Skeletal muscle tissue (tissue), 3 donors: ENCODE measurements at regions not wholly inside any gene's neighbourhood (a gene's known extent, or its start where the extent isn't known, plus 50 kb on each side); places are given as distances from the start of the nearest gene placed in this dataset.

Experiments used
- H3K27ac ChIP-seq: one replicate; pipeline ENCODE4 v1.7.0; 2013; ENCODE audit warnings: mild to moderate bottlenecking, low read depth, low read length, inconsistent platforms
- H3K27me3 ChIP-seq, 3 donors: one replicate each; pipeline ENCODE4 v1.7.0; 2013; ENCODE audit warnings: low read length in 3 of 3; ENCODE audit not compliant: control insufficient read depth in 3 of 3, insufficient read depth in 3 of 3
- H3K36me3 ChIP-seq, 3 donors: one replicate each; pipeline ENCODE4 v1.7.0; 2013; ENCODE audit warnings: low read length in 3 of 3; ENCODE audit not compliant: control insufficient read depth in 3 of 3, insufficient read depth in 3 of 3
- H3K4me1 ChIP-seq, 3 donors: one replicate each; pipeline ENCODE4 v1.7.0; 2013; ENCODE audit warnings: low read length in 3 of 3, mild to moderate bottlenecking in 3 of 3; ENCODE audit not compliant: control insufficient read depth in 3 of 3, insufficient read depth in 3 of 3
- H3K4me3 ChIP-seq, 3 donors: one replicate each; pipeline ENCODE4 v1.7.0; 2013; ENCODE audit warnings: low read length in 3 of 3
- H3K9ac ChIP-seq, 3 donors: one replicate each; pipeline ENCODE4 v1.7.0; 2013; ENCODE audit warnings: low read length in 3 of 3, mild to moderate bottlenecking in 3 of 3, moderate library complexity in 2 of 3, low read depth in 1 of 3
- H3K9me3 ChIP-seq, 3 donors: one replicate each; pipeline ENCODE4 v1.7.0; 2013; ENCODE audit warnings: low read length in 3 of 3; ENCODE audit not compliant: control insufficient read depth in 3 of 3
- donor health status: Osteomylitis.

GRCh38 chr5:42908509-42909488 is 97.1 kb upstream of the SELENOP start:
- no peaks in the 10 kb centered on the region for H3K9me3 ChIP-seq
- peak overlapping the region; percentile 77 to 87 (median 84) for H3K4me3 ChIP-seq
- H3K36me3 ChIP-seq: no peaks in the 10 kb centered on the region
- peaks cover 6 to 7% (median 6%) of the 10 kb centered on the region in 3 donors for H3K4me1 ChIP-seq
- no peak overlapping the region for H3K27ac ChIP-seq
- peak overlapping the region; percentile 72 to 84 (median 82) for H3K9ac ChIP-seq
- peaks cover 0 to 5% (median 0%) of the 10 kb centered on the region in 3 donors for H3K27me3 ChIP-seq

GRCh38 chr5:42908086-42908485 is 96.4 kb upstream of the SELENOP start:
- Histone ChIP-seq H3K4me3 (peak overlapping the region; percentile 77 to 87 (median 84)), H3K4me1 (peaks cover 6 to 7% (median 6%) of the 10 kb centered on the region in 3 donors), H3K27me3 (peaks cover 0 to 5% (median 0%) of the 10 kb centered on the region in 3 donors), H3K9ac (peak overlapping the region in 2 of 3 donors; percentile 72 to 84), H3K9me3 (no peaks in the 10 kb centered on the region), H3K36me3 (no peaks in the 10 kb centered on the region), H3K27ac (no peak overlapping the region)

GRCh38 chr5:42905827-42906226 is 94.1 kb upstream of the SELENOP start:
- H3K4me3 ChIP-seq: no peak overlapping the region
- H3K27ac ChIP-seq: no peak overlapping the region
- no peaks in the 10 kb centered on the region for H3K36me3 ChIP-seq
- H3K27me3 ChIP-seq: peaks cover 0 to 5% (median 0%) of the 10 kb centered on the region in 3 donors
- H3K9me3 ChIP-seq: no peaks in the 10 kb centered on the region
- H3K9ac ChIP-seq: no peak overlapping the region
- peaks cover 6 to 7% (median 6%) of the 10 kb centered on the region in 3 donors for H3K4me1 ChIP-seq

- Histone ChIP-seq H3K4me1 (no peaks in the 10 kb centered on the region), H3K9ac (no peak overlapping the region), H3K4me3 (no peak overlapping the region), H3K36me3 (no peaks in the 10 kb centered on the region), H3K27me3 (peaks cover 0 to 6% (median 3%) of the 10 kb centered on the region in 3 donors), H3K27ac (no peak overlapping the region), H3K9me3 (no peaks in the 10 kb centered on the region)
These were observed 89.0 kb upstream of the SELENOP start for GRCh38 chr5:42900734-42901133.

GRCh38 chr5:42898760-42899159 is 87.1 kb upstream of the SELENOP start:
- H3K27ac ChIP-seq: no peak overlapping the region
- no peaks in the 10 kb centered on the region for H3K9me3 ChIP-seq
- H3K9ac ChIP-seq: no peak overlapping the region
- no peak overlapping the region for H3K4me3 ChIP-seq
- H3K36me3 ChIP-seq: no peaks in the 10 kb centered on the region
- H3K4me1 ChIP-seq: no peaks in the 10 kb centered on the region
- H3K27me3 ChIP-seq: peaks cover 0 to 4% (median 3%) of the 10 kb centered on the region in 3 donors

GRCh38 chr5:42896523-42896922 is 84.8 kb upstream of the SELENOP start:
- H3K36me3 ChIP-seq: no peaks in the 10 kb centered on the region
- no peak overlapping the region for H3K4me3 ChIP-seq
- H3K9ac ChIP-seq: no peak overlapping the region
- H3K27me3 ChIP-seq: peaks cover 0 to 4% (median 3%) of the 10 kb centered on the region in 3 donors
- H3K4me1 ChIP-seq: no peaks in the 10 kb centered on the region
- H3K9me3 ChIP-seq: no peaks in the 10 kb centered on the region
- H3K27ac ChIP-seq: no peak overlapping the region

GRCh38 chr5:42894057-42894456 is 82.4 kb upstream of the SELENOP start:
- no peak overlapping the region for H3K9ac ChIP-seq
- no peaks in the 10 kb centered on the region for H3K9me3 ChIP-seq
- H3K4me1 ChIP-seq: no peaks in the 10 kb centered on the region
- H3K4me3 ChIP-seq: no peak overlapping the region
- peaks cover 0 to 4% (median 3%) of the 10 kb centered on the region in 3 donors for H3K27me3 ChIP-seq
- no peaks in the 10 kb centered on the region for H3K36me3 ChIP-seq
- no peak overlapping the region for H3K27ac ChIP-seq

- no peak overlapping the region for H3K4me3 ChIP-seq
- H3K4me1 ChIP-seq: no peaks in the 10 kb centered on the region
- H3K9me3 ChIP-seq: no peaks in the 10 kb centered on the region
- peaks cover 0 to 2% (median 0%) of the 10 kb centered on the region in 3 donors for H3K27me3 ChIP-seq
- no peak overlapping the region for H3K9ac ChIP-seq
- no peaks in the 10 kb centered on the region for H3K36me3 ChIP-seq
- H3K27ac ChIP-seq: no peak overlapping the region
These were observed 77.7 kb upstream of the SELENOP start for GRCh38 chr5:42889311-42889933.

- peaks cover 0 to 2% (median 0%) of the 10 kb centered on the region in 3 donors for H3K27me3 ChIP-seq
- no peaks in the 10 kb centered on the region for H3K36me3 ChIP-seq
- H3K9ac ChIP-seq: no peak overlapping the region
- no peak overlapping the region for H3K27ac ChIP-seq
- no peaks in the 10 kb centered on the region for H3K4me1 ChIP-seq
- H3K9me3 ChIP-seq: no peaks in the 10 kb centered on the region
- no peak overlapping the region for H3K4me3 ChIP-seq
These were observed 77.1 kb upstream of the SELENOP start for GRCh38 chr5:42888771-42889170.

- no peak overlapping the region for H3K27ac ChIP-seq
- H3K27me3 ChIP-seq: peaks cover 0 to 2% (median 0%) of the 10 kb centered on the region in 3 donors
- H3K36me3 ChIP-seq: no peaks in the 10 kb centered on the region
- no peaks in the 10 kb centered on the region for H3K4me1 ChIP-seq
- no peak overlapping the region for H3K9ac ChIP-seq
- H3K9me3 ChIP-seq: no peaks in the 10 kb centered on the region
- H3K4me3 ChIP-seq: no peak overlapping the region
These were observed 75.9 kb upstream of the SELENOP start for GRCh38 chr5:42887575-42887974.
